ENCODE measurements at regions not wholly inside any gene's neighbourhood (a gene's known extent, or its start where the extent isn't known, plus 50 kb on each side); places are given as distances from the start of the nearest gene placed in this dataset.
A peak's percentile ranks its signal among the peaks of the same experiment; 100 is the strongest.

DNA sequence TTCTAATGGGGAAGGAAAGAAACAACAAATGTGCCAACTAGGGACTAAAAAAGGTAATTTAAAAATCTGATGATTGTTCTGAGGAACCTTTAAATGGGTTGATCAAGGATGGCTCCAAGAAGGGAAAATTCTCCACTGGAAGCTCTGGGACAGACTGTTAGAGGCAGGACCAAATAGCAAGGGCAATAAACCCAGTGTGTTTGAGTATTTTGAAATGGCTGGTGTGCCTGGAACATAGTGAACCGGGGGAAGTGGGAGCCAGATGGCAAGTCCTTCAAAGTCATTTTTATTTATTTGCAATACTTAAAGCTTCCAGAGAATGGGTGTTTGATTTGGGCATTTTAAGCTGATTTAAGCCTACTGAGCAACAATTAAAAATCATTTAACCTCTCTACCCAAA, 587.7 kb upstream of the MEF2C start:
- no peaks in the 10 kb centered on the region for H3K36me3 ChIP-seq (ENCODE audit: insufficient read depth, low read length)
- H3K4me2 ChIP-seq (ENCODE audit: low read length): no peak overlapping the region
- no peak overlapping the region for H3K9ac ChIP-seq (ENCODE audit: low read depth, low read length)
- no peaks in the 10 kb centered on the region for H3K27me3 ChIP-seq (ENCODE audit: control insufficient read depth, insufficient read depth, low read length)
- no peaks in the 10 kb centered on the region for H3K9me3 ChIP-seq (replicated peaks; ENCODE audit: low read length)
- peaks cover 11% of the 10 kb centered on the region for H3K4me1 ChIP-seq (ENCODE audit: control insufficient read depth, insufficient read depth, low read length)
- no peak overlapping the region for H3K4me3 ChIP-seq (ENCODE audit: low read length)

GRCh38 chr5:89458332-89458656, 575.3 kb upstream of the MEF2C start:
- H3K9ac ChIP-seq (ENCODE audit: low read depth, low read length): no peak overlapping the region
- H3K27me3 ChIP-seq (ENCODE audit: control insufficient read depth, insufficient read depth, low read length): no peaks in the 10 kb centered on the region
- H3K4me3 ChIP-seq (ENCODE audit: low read length): no peak overlapping the region

GRCh38 chr5:89457411-89458331, 574.7 kb upstream of the MEF2C start:
- Histone ChIP-seq H3K4me3 (ENCODE audit: low read length) (peak overlapping the region; percentile 10), H3K36me3 (ENCODE audit: insufficient read depth, low read length) (no peaks in the 10 kb centered on the region), H3K27me3 (ENCODE audit: control insufficient read depth, insufficient read depth, low read length) (no peaks in the 10 kb centered on the region), H3K4me1 (ENCODE audit: control insufficient read depth, insufficient read depth, low read length) (peaks cover 18% of the 10 kb centered on the region), H3K4me2 (ENCODE audit: low read length) (peak overlapping the region; percentile 43), H3K9ac (ENCODE audit: low read depth, low read length) (peak overlapping the region; percentile 31), H3K9me3 (replicated peaks; ENCODE audit: low read length) (no peaks in the 10 kb centered on the region)

More at GRCh38 chr5:89458332-89458656, 575.3 kb upstream of the MEF2C start:
- Histone ChIP-seq H3K36me3 (ENCODE audit: insufficient read depth, low read length) (no peaks in the 10 kb centered on the region), H3K9me3 (replicated peaks; ENCODE audit: low read length) (no peaks in the 10 kb centered on the region), H3K4me2 (ENCODE audit: low read length) (peak overlapping the region; percentile 43), H3K4me1 (ENCODE audit: control insufficient read depth, insufficient read depth, low read length) (peaks cover 18% of the 10 kb centered on the region)

DNA sequence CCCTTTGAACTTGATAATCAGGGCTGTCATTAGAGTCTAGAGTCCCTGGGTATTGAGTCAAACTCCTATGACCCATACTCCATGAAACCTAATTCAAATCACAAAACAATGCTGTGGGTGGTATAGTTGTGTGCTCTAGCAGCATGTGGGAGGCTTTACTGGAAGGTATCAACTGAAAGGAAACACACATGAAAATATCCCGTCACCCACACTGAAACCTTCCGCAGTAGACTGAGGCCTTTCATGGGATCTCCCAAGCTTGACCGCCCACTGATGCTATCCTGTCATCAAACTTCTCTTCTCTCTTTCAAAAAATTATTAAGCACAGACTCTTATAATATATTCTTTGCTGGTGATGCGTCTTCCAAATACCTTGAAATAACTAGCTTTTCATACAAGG, 569.1 kb upstream of the MEF2C start:
- H3K9ac ChIP-seq (ENCODE audit: low read depth, low read length): no peak overlapping the region
- no peaks in the 10 kb centered on the region for H3K27me3 ChIP-seq (ENCODE audit: control insufficient read depth, insufficient read depth, low read length)
- no peak overlapping the region for H3K4me3 ChIP-seq (ENCODE audit: low read length)
- H3K4me1 ChIP-seq (ENCODE audit: control insufficient read depth, insufficient read depth, low read length): peaks cover 1% of the 10 kb centered on the region
- no peaks in the 10 kb centered on the region for H3K36me3 ChIP-seq (ENCODE audit: insufficient read depth, low read length)
- H3K4me2 ChIP-seq (ENCODE audit: low read length): no peak overlapping the region
- no peaks in the 10 kb centered on the region for H3K9me3 ChIP-seq (replicated peaks; ENCODE audit: low read length)

DNA sequence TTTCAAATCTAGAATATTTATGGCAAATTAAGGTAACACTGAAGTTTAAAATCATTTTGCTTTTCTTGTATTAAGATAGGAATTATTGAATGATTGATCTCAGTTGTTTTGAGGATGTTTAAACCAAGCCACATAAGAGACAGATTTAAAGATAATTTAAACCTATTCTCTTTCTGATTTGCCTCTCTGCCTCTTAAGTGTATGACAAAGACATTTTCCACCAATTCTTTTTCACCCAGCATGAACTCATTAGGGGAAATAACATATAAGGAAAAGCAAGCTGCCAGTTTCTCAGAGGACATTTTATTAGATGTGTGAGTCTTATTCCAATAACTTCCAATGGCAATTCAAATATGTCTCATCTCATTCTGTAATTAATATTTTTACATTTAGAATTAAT, 568.3 kb upstream of the MEF2C start:
- no peaks in the 10 kb centered on the region for H3K9me3 ChIP-seq (replicated peaks; ENCODE audit: low read length)
- H3K4me1 ChIP-seq (ENCODE audit: control insufficient read depth, insufficient read depth, low read length): no peaks in the 10 kb centered on the region
- H3K4me2 ChIP-seq (ENCODE audit: low read length): no peak overlapping the region

DNA sequence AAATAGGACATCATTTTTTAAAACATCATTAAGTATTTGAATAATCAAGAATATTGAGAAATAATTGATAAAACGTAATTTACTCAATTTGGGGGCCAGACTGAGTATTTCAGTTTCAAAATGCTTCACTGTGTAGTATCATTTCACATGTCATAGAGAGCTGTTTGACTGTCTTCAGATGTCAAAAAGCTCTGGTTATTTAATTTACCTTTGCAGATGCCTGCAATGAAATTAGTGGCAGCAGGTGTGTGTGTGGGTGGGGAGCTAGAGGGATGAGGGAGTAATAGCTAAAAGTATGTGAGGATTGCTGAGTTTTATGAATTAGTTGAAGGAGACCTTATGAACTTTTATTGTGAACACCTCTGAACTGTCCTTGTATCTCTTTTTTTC, 567.2 kb upstream of the MEF2C start:
- no peaks in the 10 kb centered on the region for H3K27me3 ChIP-seq (ENCODE audit: control insufficient read depth, insufficient read depth, low read length)
- no peak overlapping the region for H3K4me2 ChIP-seq (ENCODE audit: low read length)
- H3K9me3 ChIP-seq (replicated peaks; ENCODE audit: low read length): no peaks in the 10 kb centered on the region
- H3K9ac ChIP-seq (ENCODE audit: low read depth, low read length): no peak overlapping the region
- no peaks in the 10 kb centered on the region for H3K36me3 ChIP-seq (ENCODE audit: insufficient read depth, low read length)
- H3K4me1 ChIP-seq (ENCODE audit: control insufficient read depth, insufficient read depth, low read length): no peaks in the 10 kb centered on the region
- no peak overlapping the region for H3K4me3 ChIP-seq (ENCODE audit: low read length)

More for the DNA sequence above, 568.3 kb upstream of the MEF2C start:
- Histone ChIP-seq H3K9ac (ENCODE audit: low read depth, low read length) (no peak overlapping the region), H3K36me3 (ENCODE audit: insufficient read depth, low read length) (no peaks in the 10 kb centered on the region), H3K4me3 (ENCODE audit: low read length) (no peak overlapping the region), H3K27me3 (ENCODE audit: control insufficient read depth, insufficient read depth, low read length) (no peaks in the 10 kb centered on the region)

- Histone ChIP-seq H3K4me3 (ENCODE audit: low read length) (no peak overlapping the region), H3K4me1 (ENCODE audit: control insufficient read depth, insufficient read depth, low read length) (no peaks in the 10 kb centered on the region), H3K9ac (ENCODE audit: low read depth, low read length) (no peak overlapping the region), H3K36me3 (ENCODE audit: insufficient read depth, low read length) (no peaks in the 10 kb centered on the region), H3K4me2 (ENCODE audit: low read length) (no peak overlapping the region), H3K27me3 (ENCODE audit: control insufficient read depth, insufficient read depth, low read length) (no peaks in the 10 kb centered on the region), H3K9me3 (replicated peaks; ENCODE audit: low read length) (no peaks in the 10 kb centered on the region)
Measured at GRCh38 chr5:89449392-89450148, 566.6 kb upstream of the MEF2C start.

GRCh38 chr5:89447027-89447426, 564.0 kb upstream of the MEF2C start:
- H3K4me2 ChIP-seq (ENCODE audit: low read length): no peak overlapping the region
- H3K4me3 ChIP-seq (ENCODE audit: low read length): no peak overlapping the region
- H3K9me3 ChIP-seq (replicated peaks; ENCODE audit: low read length): no peaks in the 10 kb centered on the region
- no peak overlapping the region for H3K9ac ChIP-seq (ENCODE audit: low read depth, low read length)
- no peaks in the 10 kb centered on the region for H3K36me3 ChIP-seq (ENCODE audit: insufficient read depth, low read length)
- H3K4me1 ChIP-seq (ENCODE audit: control insufficient read depth, insufficient read depth, low read length): no peaks in the 10 kb centered on the region
- H3K27me3 ChIP-seq (ENCODE audit: control insufficient read depth, insufficient read depth, low read length): no peaks in the 10 kb centered on the region

DNA sequence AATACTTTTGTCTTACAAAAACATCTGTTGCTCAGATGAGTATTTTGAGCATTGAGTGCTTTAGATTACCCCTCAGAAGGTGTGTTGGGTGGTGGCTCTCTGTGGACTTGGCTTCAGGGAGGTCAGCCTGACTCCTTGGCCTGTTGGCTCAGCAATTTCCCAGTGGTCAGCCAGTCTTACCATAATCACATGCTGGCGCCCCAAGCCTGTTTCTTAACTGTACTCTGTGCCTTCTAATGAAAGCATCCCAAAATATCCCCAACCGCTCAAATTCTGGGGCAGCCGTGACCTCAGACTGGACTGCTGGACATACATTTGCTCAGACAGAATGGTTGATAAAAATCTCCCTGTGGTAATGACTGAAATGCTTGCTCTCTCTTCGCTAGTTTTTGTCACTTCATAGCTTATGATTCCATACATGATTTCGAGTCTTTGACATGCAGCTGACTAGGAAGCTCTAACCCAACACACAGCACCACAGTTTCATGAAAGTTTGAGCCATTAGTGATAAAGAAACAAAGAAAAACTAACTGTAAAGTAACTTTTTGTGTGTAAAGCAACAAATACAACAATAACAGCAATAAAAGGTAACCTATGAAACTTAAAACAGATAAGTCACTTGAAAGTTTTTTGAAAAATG, 562.2 kb upstream of the MEF2C start:
- H3K9me3 ChIP-seq (replicated peaks; ENCODE audit: low read length): no peaks in the 10 kb centered on the region
- H3K27me3 ChIP-seq (ENCODE audit: control insufficient read depth, insufficient read depth, low read length): no peaks in the 10 kb centered on the region
- H3K4me3 ChIP-seq (ENCODE audit: low read length): no peak overlapping the region
- no peak overlapping the region for H3K9ac ChIP-seq (ENCODE audit: low read depth, low read length)
- no peaks in the 10 kb centered on the region for H3K36me3 ChIP-seq (ENCODE audit: insufficient read depth, low read length)
- no peak overlapping the region for H3K4me2 ChIP-seq (ENCODE audit: low read length)
- no peaks in the 10 kb centered on the region for H3K4me1 ChIP-seq (ENCODE audit: control insufficient read depth, insufficient read depth, low read length)

- no peaks in the 10 kb centered on the region for H3K9me3 ChIP-seq (replicated peaks; ENCODE audit: low read length)
- H3K4me2 ChIP-seq (ENCODE audit: low read length): no peak overlapping the region
- H3K4me1 ChIP-seq (ENCODE audit: control insufficient read depth, insufficient read depth, low read length): no peaks in the 10 kb centered on the region
- H3K4me3 ChIP-seq (ENCODE audit: low read length): no peak overlapping the region
- no peak overlapping the region for H3K9ac ChIP-seq (ENCODE audit: low read depth, low read length)
- H3K27me3 ChIP-seq (ENCODE audit: control insufficient read depth, insufficient read depth, low read length): no peaks in the 10 kb centered on the region
- H3K36me3 ChIP-seq (ENCODE audit: insufficient read depth, low read length): no peaks in the 10 kb centered on the region
Measured at GRCh38 chr5:89444088-89444487, 561.1 kb upstream of the MEF2C start.

DNA sequence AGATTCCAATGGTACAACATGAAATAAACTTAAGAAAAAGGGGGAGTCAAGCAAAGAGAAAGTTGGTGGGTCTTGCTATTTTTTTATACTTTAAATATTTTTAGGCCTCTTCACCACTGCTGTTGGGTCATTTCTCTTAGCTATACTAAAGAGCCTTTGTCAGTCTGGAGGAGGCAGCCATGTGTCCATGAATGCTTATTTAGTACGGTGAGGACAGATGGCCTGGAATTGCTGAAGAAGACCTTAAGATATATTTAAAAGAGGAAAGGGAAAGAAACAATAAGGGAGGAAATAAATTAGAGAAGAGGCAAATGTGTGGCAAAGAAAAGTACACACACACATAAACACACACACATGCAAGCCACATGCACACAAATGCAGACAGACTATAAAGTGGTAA, 560.5 kb upstream of the MEF2C start:
- no peak overlapping the region for H3K9ac ChIP-seq (ENCODE audit: low read depth, low read length)
- H3K4me1 ChIP-seq (ENCODE audit: control insufficient read depth, insufficient read depth, low read length): peaks cover 5% of the 10 kb centered on the region
- H3K4me2 ChIP-seq (ENCODE audit: low read length): no peak overlapping the region
- no peak overlapping the region for H3K4me3 ChIP-seq (ENCODE audit: low read length)
- H3K27me3 ChIP-seq (ENCODE audit: control insufficient read depth, insufficient read depth, low read length): no peaks in the 10 kb centered on the region
- no peaks in the 10 kb centered on the region for H3K9me3 ChIP-seq (replicated peaks; ENCODE audit: low read length)
- no peaks in the 10 kb centered on the region for H3K36me3 ChIP-seq (ENCODE audit: insufficient read depth, low read length)
